Endodermal cell (in vitro differentiated cells): ENCODE measurements at regions not wholly inside any gene's neighbourhood (a gene's known extent, or its start where the extent isn't known, plus 50 kb on each side); places are given as distances from the start of the nearest gene placed in this dataset.
"Not testable (repeated sequence)": the region's sequence is repeated elsewhere in the genome, so short reads cannot be mapped to it uniquely, and the experiment has no call there.

Source experiments
- DNase-seq: peaks from one replicate; pipeline ENCODE4 v3.0.0-alpha.2; 2017
- H3K27ac ChIP-seq: 2 replicates; pipeline ENCODE4 v1.5.1; 2013; ENCODE audit warnings: mild to moderate bottlenecking, low read depth, low read length, moderate library complexity
- H3K27me3 ChIP-seq: 2 replicates; pipeline ENCODE4 v1.6.1; 2013; ENCODE audit warnings: mild to moderate bottlenecking, low read length, moderate library complexity; ENCODE audit not compliant: insufficient read depth, control insufficient read depth, poor library complexity, severe bottlenecking
- H3K36me3 ChIP-seq: 2 replicates; pipeline ENCODE4 v1.7.0; 2013; ENCODE audit warnings: mild to moderate bottlenecking, low read length, moderate library complexity; ENCODE audit not compliant: control insufficient read depth, insufficient read depth
- H3K4me1 ChIP-seq: one replicate; pipeline ENCODE4 v1.7.0; 2013; ENCODE audit warnings: low read length; ENCODE audit not compliant: control insufficient read depth, insufficient read depth
- H3K4me3 ChIP-seq: 2 replicates; pipeline ENCODE4 v1.5.1; 2013; ENCODE audit warnings: mild to moderate bottlenecking, low read length, moderate library complexity
- H3K9ac ChIP-seq: 2 replicates; pipeline ENCODE4 v1.6.1; 2013; ENCODE audit warnings: mild to moderate bottlenecking, low read length, moderate library complexity; ENCODE audit not compliant: poor library complexity, severe bottlenecking; ENCODE audit errors: extremely low read depth
- H3K9me3 ChIP-seq: 2 replicates; pipeline ENCODE4 v1.6.1; 2013; ENCODE audit warnings: mild to moderate bottlenecking, low read length, moderate library complexity; ENCODE audit not compliant: control insufficient read depth
- H3K27ac Mint-ChIP-seq: 2 replicates; pipeline ENCODE4 v1.8.0; 2020; ENCODE audit warnings: mixed read lengths
- H3K27me3 Mint-ChIP-seq: 2 replicates; pipeline ENCODE4 v1.8.0; 2021; ENCODE audit warnings: mild to moderate bottlenecking, mixed read lengths; ENCODE audit not compliant: insufficient read depth
- H3K36me3 Mint-ChIP-seq: 2 replicates; pipeline ENCODE4 v1.8.0; 2020; ENCODE audit warnings: low read depth, mixed read lengths
- H3K4me1 Mint-ChIP-seq: 2 replicates; pipeline ENCODE4 v1.8.0; 2020; ENCODE audit warnings: mixed read lengths
- H3K4me3 Mint-ChIP-seq: 2 replicates; pipeline ENCODE4 v1.8.0; 2020; ENCODE audit warnings: mild to moderate bottlenecking, moderate library complexity, mixed read lengths
- H3K9me3 Mint-ChIP-seq: 2 replicates; pipeline ENCODE4 v1.8.0; 2020; ENCODE audit warnings: mild to moderate bottlenecking, mixed read lengths
- CTCF ChIP-seq: fragments of 200-600 bp; sonication (generic); conservative IDR thresholded peaks from 2 replicates; pipeline ENCODE4 v1.5.0; 2021; ENCODE audit warnings: antibody characterized with exemption, mild to moderate bottlenecking
- WGBS, 2 experiments: methylation state at CpG; one replicate each; pipeline versions ENCODE4 v1.1.5 to v1.1.7; 2013; ENCODE audit warnings: missing lambda C conversion rate in 2 of 2, mixed read lengths in 1 of 2; ENCODE audit not compliant: insufficient coverage in 1 of 2, insufficient read length in 1 of 2; 5-methylcytosine and 5-hydroxymethylcytosine counted together

GRCh38 chr14:80278293-80279023, 67.2 kb upstream of the DIO2 start:
- H3K27ac ChIP-seq, result no peak overlapping the region
- no peak for TF ChIP-seq CTCF
- Mint-ChIP-seq H3K4me3 (no peak overlapping the region), H3K36me3 (no peaks in the 10 kb centered on the region), H3K4me1 (no peaks in the 10 kb centered on the region), H3K27ac (no peak overlapping the region), H3K27me3 (no peaks in the 10 kb centered on the region), H3K9me3 (no peaks in the 10 kb centered on the region)
- no peak overlapping the region for H3K9ac ChIP-seq
- no peak for DNase-seq
- no peak overlapping the region for H3K4me3 ChIP-seq
- H3K36me3 ChIP-seq, result no peaks in the 10 kb centered on the region
- no peaks in the 10 kb centered on the region for H3K4me1 ChIP-seq
- no peaks in the 10 kb centered on the region for H3K9me3 ChIP-seq
- 92 to 95% methylated on average over 2 of the region's 2 CpGs for WGBS, 2 experiments
- H3K27me3 ChIP-seq, result no peaks in the 10 kb centered on the region

DNA sequence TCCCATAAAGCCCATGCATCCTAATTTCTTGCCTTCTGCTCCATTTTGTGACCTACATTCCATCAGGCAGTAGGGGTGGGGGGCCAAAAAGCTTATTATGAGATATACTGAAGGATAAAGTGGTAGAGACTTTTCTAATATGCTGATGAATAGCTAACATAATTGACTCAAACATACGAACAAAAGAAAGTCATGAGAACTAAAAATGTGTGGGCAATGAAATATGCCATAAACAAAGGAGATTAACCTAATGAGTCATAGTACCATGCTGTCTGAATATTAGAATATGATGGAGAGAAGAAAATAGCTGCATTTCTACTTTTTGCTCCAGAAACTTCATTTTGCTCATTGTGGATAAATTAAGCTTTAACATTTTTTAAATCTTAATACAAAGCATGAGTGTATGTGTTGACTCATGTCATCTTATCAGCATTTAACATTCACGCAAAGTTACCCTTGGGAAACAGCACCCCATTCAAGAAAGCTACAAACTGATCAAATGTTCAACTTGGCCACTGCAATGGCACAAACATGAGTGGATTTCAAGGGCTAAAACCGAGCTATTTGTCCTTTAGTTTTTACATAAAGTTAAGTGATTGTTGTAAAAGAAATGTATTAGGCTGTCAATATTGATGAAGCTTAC, 64.0 kb upstream of the DIO2 start:
- DNase-seq, result no peak
- H3K27me3 Mint-ChIP-seq, result no peaks in the 10 kb centered on the region
- no peak overlapping the region for H3K27ac Mint-ChIP-seq
- H3K36me3 Mint-ChIP-seq, result no peaks in the 10 kb centered on the region
- H3K9me3 Mint-ChIP-seq, result no peaks in the 10 kb centered on the region
- H3K27me3 ChIP-seq, result no peaks in the 10 kb centered on the region
- no peak overlapping the region for H3K4me3 ChIP-seq
- no peaks in the 10 kb centered on the region for H3K9me3 ChIP-seq
- H3K4me3 Mint-ChIP-seq, result no peak overlapping the region
- no peaks in the 10 kb centered on the region for H3K36me3 ChIP-seq
- 87 to 93% methylated on average over 2 to 3 of the region's 3 CpGs for whole genome bisulfite sequencing, 2 experiments
- no peak overlapping the region for H3K27ac ChIP-seq
- H3K9ac ChIP-seq, result no peak overlapping the region
- H3K4me1 ChIP-seq, result no peaks in the 10 kb centered on the region
- no peaks in the 10 kb centered on the region for H3K4me1 Mint-ChIP-seq
- TF ChIP-seq CTCF, result no peak

DNA sequence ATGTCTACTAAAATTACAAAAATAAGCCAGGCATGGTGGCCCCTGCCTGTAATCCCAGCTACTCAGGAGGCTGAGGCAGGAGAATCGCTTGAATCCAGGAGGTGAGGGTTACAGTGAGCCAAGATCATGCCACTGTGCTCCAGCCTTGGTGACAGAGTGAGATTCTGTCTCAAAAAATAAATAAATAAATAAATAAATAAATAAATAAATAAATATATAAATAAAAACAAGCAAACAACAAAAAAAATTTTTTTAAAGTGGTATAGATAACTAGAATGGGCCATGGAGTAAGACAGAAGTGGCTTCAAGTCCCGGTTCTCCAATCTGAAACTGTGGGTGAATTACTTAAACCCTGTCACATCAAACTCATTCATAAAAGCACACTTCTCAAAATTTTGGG, 63.0 kb upstream of the DIO2 start:
- WGBS, 2 experiments, result 78 to 89% methylated on average over 1 of the region's 2 CpGs
- H3K36me3 Mint-ChIP-seq, H3K9ac ChIP-seq, H3K27me3 Mint-ChIP-seq, H3K9me3 Mint-ChIP-seq, DNase-seq, H3K4me1 Mint-ChIP-seq, H3K27ac Mint-ChIP-seq, H3K27me3 ChIP-seq, H3K4me1 ChIP-seq, H3K36me3 ChIP-seq, H3K9me3 ChIP-seq, H3K27ac ChIP-seq, H3K4me3 ChIP-seq, H3K4me3 Mint-ChIP-seq: not testable (repeated sequence)
